HepG2 (cell line): ENCODE measurements at regions not wholly inside any gene's neighbourhood (a gene's known extent, or its start where the extent isn't known, plus 50 kb on each side); places are given as distances from the start of the nearest gene placed in this dataset.

Experiments used
- ATAC-seq: fragments of 200-7000 bp; cut with Tn5 transposase; 3 replicates; pipeline ENCODE4 v1.9.1; 2020; ENCODE audit warnings: mild to moderate bottlenecking, moderate library complexity
- BruUV-seq: library from RNA; stranded (reverse); fragments of 400-500 nt; replicated peaks from 2 replicates; lab custom pipeline; 2021; lab: Mats Ljungman, UMichigan
- CTCF ChIA-PET: fragments of 300-600 bp; formaldehyde crosslinking; extraction: SDS; loops from one replicate; lab custom pipeline; 2021; ENCODE audit warnings: low total read pairs, inconsistent platforms, low intra/inter-chr PET ratio; lab: Yijun Ruan, JAX
- POLR2A ChIA-PET: fragments of 350-600 bp; sonication (Branson Sonifier 250); formaldehyde crosslinking; loops from one replicate; lab custom pipeline; 2020; ENCODE audit warnings: antibody characterized with exemption, inconsistent platforms; lab: Yijun Ruan, JAX
- DNase-seq: peaks from one replicate; pipeline ENCODE4 v3.0.0-alpha.2; 2015; ENCODE audit warnings: low spot score
- FAIRE-seq: peaks from 3 replicates; lab custom pipeline; 2011; peaks lifted over from hg19 to GRCh38; lab: Jason Lieb, UNC
- H2AFZ ChIP-seq: one replicate; pipeline ENCODE4 v1.6.1; 2011; ENCODE audit warnings: low read length, inconsistent platforms
- H3K27ac ChIP-seq: fragments of 300-600 bp; 3 replicates; pipeline ENCODE4 v1.8.0; 2011; ENCODE audit warnings: mixed run types, mild to moderate bottlenecking, mixed read lengths, low read length, inconsistent platforms; ENCODE audit not compliant: insufficient read depth; ENCODE audit errors: extremely low read length
- H3K27me3 ChIP-seq, 2 experiments: fragments of 200-600 bp in 1 of 2; 2 replicates in 1 of 2; 3 replicates in 1 of 2; pipeline versions ENCODE4 v1.6.0 to v1.8.0; 2011; ENCODE audit warnings: low read length in 2 of 2, mild to moderate bottlenecking in 2 of 2, moderate library complexity in 2 of 2, inconsistent platforms in 1 of 2; ENCODE audit not compliant: insufficient read depth in 2 of 2, control insufficient read depth in 1 of 2
- H3K36me3 ChIP-seq, 2 experiments: fragments of 200-600 bp in 1 of 2; replicated peaks in 1 of 2; 2 replicates in 1 of 2; 3 replicates in 1 of 2; pipeline versions ENCODE4 v1.5.1 to v1.8.0; 2011; ENCODE audit warnings: low read length in 2 of 2, inconsistent platforms in 1 of 2; ENCODE audit not compliant: insufficient read depth in 2 of 2, control insufficient read depth in 1 of 2
- H3K4me1 ChIP-seq: 2 replicates; pipeline ENCODE4 v1.5.1; 2012; ENCODE audit warnings: low read length, inconsistent platforms; ENCODE audit not compliant: insufficient read depth
- H3K4me2 ChIP-seq: 2 replicates; pipeline ENCODE4 v1.6.0; 2011; ENCODE audit warnings: low read depth, low read length, inconsistent platforms
- H3K4me3 ChIP-seq, 3 experiments: fragments of 200-600 bp in 1 of 3; sonication (generic), shearing (Covaris generic) in 1 of 3; replicated peaks in 1 of 3; 2 replicates each; pipeline ENCODE4 v1.5.1; 2011 to 2016; ENCODE audit warnings: low read length in 3 of 3, inconsistent platforms in 2 of 3, low read depth in 2 of 3, mild to moderate bottlenecking in 2 of 3, control low read depth in 1 of 3, mixed read lengths in 1 of 3; ENCODE audit not compliant: insufficient read depth in 1 of 3
- H3K79me2 ChIP-seq: one replicate; pipeline ENCODE4 v1.6.1; 2011; ENCODE audit warnings: low read length, inconsistent platforms; ENCODE audit not compliant: insufficient read depth
- H3K9ac ChIP-seq: 2 replicates; pipeline ENCODE4 v1.6.0; 2011; ENCODE audit warnings: mild to moderate bottlenecking, low read depth, low read length, inconsistent platforms; ENCODE audit not compliant: insufficient read depth
- H3K9me3 ChIP-seq: 2 replicates; pipeline ENCODE4 v1.5.1; 2012; ENCODE audit warnings: mild to moderate bottlenecking, low read length
- H4K20me1 ChIP-seq: 2 replicates; pipeline ENCODE4 v1.6.0; 2011; ENCODE audit warnings: inconsistent platforms, mild to moderate bottlenecking, low read length, moderate library complexity; ENCODE audit not compliant: insufficient read depth
- ARHGAP35 ChIP-seq: sonication (generic); formaldehyde crosslinking; IDR thresholded peaks from 2 replicates; pipeline ENCODE4 v1.9.0; 2022; ENCODE audit warnings: mild to moderate bottlenecking, inconsistent platforms, moderate library complexity, missing genetic modification reagents, borderline replicate concordance
- CENPT ChIP-seq: sonication (generic); formaldehyde crosslinking; IDR thresholded peaks from 2 replicates; pipeline ENCODE4 v1.8.0; 2022; ENCODE audit warnings: low read depth, mild to moderate bottlenecking, moderate library complexity, missing genetic modification reagents
- MED1 ChIP-seq: sonication (generic); formaldehyde crosslinking; IDR thresholded peaks from 2 replicates; pipeline ENCODE4 v1.4.0; 2020; ENCODE audit warnings: missing genetic modification reagents
- PITX1 ChIP-seq: sonication (generic); formaldehyde crosslinking; IDR thresholded peaks from 2 replicates; pipeline ENCODE4 v1.5.1; 2020; ENCODE audit warnings: mild to moderate bottlenecking, missing genetic modification reagents
- SMAD1 ChIP-seq: sonication (generic); formaldehyde crosslinking; IDR thresholded peaks from 2 replicates; pipeline ENCODE4 v1.4.0; 2020; ENCODE audit warnings: missing genetic modification reagents, low read depth, mild to moderate bottlenecking, borderline replicate concordance
- ZFAT ChIP-seq: sonication (generic); formaldehyde crosslinking; conservative IDR thresholded peaks from 2 replicates; pipeline ENCODE4 v1.8.1; 2023; ENCODE audit warnings: missing genetic modification reagents, inconsistent platforms
- ZFP36L1 ChIP-seq: sonication (generic); formaldehyde crosslinking; IDR thresholded peaks from 2 replicates; pipeline ENCODE4 v1.8.0; 2022; ENCODE audit warnings: mild to moderate bottlenecking, missing genetic modification reagents, moderate library complexity
- ZNF660 ChIP-seq: sonication (generic); formaldehyde crosslinking; IDR thresholded peaks from 2 replicates; pipeline ENCODE4 v1.5.1; 2020; ENCODE audit warnings: mild to moderate bottlenecking, low read depth, missing genetic modification reagents, borderline replicate concordance
- ZNF841 ChIP-seq: sonication (generic); formaldehyde crosslinking; IDR thresholded peaks from 2 replicates; pipeline ENCODE4 v1.8.1; 2023; ENCODE audit warnings: missing genetic modification reagents, borderline replicate concordance
- WGBS: methylation state at CpG from one replicate; pipeline ENCODE4 v1.1.6; 2017; ENCODE audit warnings: low lambda C conversion rate; 5-methylcytosine and 5-hydroxymethylcytosine counted together
- in situ Hi-C: cut with HindIII; loops from 2 replicates; pipeline ENCODE4 v1.10.0; 2017; ENCODE audit warnings: low pct_unique_long_range_greater_than_20kb; ENCODE audit not compliant: extremely low pct_ligation_motif_present
- intact Hi-C: fragments of 100-400 bp; cut with micrococcal nuclease; formaldehyde crosslinking; loops from one replicate; pipeline ENCODE4 v1.10.0; 2022; ENCODE audit not compliant: unreplicated experiment
- TF ChIP-seq, protein P1 (sequence below): IDR thresholded peaks from 2 replicates; pipeline ENCODE4 v1.6.1; 2018; ENCODE audit warnings: missing genetic modification reagents
- TF ChIP-seq, protein P2 (sequence below): sonication (generic); formaldehyde crosslinking; IDR thresholded peaks from 2 replicates; pipeline ENCODE4 v1.4.0; 2020; ENCODE audit warnings: missing genetic modification reagents, mild to moderate bottlenecking, borderline replicate concordance

DNA sequence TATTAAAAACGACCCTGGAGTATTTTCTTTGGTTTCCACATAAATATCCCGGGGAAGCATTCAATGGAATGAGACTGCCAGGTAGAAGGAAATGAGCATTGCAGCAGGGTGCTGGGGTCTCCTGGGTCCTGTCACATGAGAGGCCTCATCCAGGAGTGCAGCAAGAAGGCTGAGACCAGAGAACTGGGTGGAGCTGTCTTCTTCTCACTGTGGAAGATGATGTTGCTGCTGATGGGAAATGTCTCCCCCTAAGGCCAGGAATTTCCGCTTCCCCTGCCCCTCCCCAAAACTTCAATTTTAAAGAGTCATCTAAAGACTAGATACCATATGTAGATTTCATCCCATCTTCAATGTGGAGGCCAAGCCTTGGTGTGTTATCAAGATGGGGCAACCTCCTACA, 95.2 kb upstream of the SIX2 start:
- H3K9ac ChIP-seq, result no peak overlapping the region
- BruUV-seq, result no TSS peak
- FAIRE-seq, result no peak

DNA sequence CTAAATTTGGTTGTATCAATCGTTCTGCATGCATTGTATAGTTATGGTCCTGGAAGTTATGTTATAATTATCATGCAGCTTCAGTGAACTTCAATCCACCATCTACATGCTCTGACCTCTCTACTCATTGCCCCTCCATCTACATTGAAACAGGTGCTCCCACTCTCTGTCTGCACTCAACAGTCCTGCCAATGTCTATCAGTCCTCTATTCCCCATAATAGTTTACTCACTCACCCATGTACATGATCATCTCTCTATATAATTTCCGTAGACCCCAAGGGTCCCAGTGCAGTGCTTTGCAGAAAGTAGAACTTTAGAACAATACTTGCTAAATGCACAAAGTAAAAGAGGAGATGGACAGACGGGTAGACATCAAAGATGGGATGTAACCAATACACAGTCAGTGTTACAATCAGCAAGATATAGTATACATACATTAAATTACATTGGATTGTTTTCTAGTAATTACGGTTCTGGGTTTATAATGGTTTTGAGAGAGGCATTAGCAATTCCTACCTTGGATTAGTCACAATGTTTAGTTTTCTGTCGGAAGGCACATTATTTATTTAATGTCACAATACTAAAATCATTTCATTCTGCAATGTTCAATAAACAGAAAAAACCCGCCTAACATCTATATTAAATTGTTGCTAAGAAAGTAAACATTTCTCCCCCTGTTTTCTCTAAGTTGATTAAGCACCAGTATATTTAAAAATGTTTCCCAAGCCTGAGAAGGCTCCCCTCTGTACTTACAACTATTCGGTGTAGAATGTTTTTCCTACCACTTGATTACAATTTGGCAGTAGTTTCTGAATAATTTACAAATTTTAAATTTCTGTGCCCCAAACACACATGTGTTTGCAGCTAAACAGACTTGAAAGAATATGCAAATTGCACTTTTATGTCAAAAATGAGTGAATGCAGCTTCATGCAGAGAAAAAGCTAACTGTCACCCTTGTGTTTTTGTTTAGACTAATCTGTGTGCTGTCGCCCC, 94.4 kb upstream of the SIX2 start:
- Histone ChIP-seq H3K4me3 (no peak overlapping the region), H3K36me3 (no peaks in the 10 kb centered on the region), H3K27ac (no peak overlapping the region), H4K20me1 (no peaks in the 10 kb centered on the region), H3K79me2 (no peaks in the 10 kb centered on the region), H3K4me2 (no peak overlapping the region), H3K9me3 (no peaks in the 10 kb centered on the region), H3K27me3 (peaks cover 0 to 2% of the 10 kb centered on the region in 2 experiments; a peak in 1 of 5 replicates), H3K4me1 (no peaks in the 10 kb centered on the region), H3K9ac (no peak overlapping the region), H2AFZ (no peak overlapping the region)
- intact Hi-C loops (no loop called here), in situ Hi-C loops (no loop called here)
- WGBS, result 45% methylated on average over 8 of the region's 8 CpGs
- no TSS peak for BruUV-seq
- TF ChIP-seq ZNF841 (CRISPR knock-in tag) (no peak), MED1 (no peak), SMAD1 (CRISPR knock-in tag) (no peak), ARHGAP35 (no peak), ZFAT (no peak), ZFP36L1 (no peak), PITX1 (CRISPR knock-in tag) (no peak), ZNF660 (CRISPR knock-in tag) (no peak)
- TF ChIP-seq, protein P1, sequence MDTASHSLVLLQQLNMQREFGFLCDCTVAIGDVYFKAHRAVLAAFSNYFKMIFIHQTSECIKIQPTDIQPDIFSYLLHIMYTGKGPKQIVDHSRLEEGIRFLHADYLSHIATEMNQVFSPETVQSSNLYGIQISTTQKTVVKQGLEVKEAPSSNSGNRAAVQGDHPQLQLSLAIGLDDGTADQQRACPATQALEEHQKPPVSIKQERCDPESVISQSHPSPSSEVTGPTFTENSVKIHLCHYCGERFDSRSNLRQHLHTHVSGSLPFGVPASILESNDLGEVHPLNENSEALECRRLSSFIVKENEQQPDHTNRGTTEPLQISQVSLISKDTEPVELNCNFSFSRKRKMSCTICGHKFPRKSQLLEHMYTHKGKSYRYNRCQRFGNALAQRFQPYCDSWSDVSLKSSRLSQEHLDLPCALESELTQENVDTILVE (CRISPR knock-in tag), result no peak
- TF ChIP-seq, protein P2, sequence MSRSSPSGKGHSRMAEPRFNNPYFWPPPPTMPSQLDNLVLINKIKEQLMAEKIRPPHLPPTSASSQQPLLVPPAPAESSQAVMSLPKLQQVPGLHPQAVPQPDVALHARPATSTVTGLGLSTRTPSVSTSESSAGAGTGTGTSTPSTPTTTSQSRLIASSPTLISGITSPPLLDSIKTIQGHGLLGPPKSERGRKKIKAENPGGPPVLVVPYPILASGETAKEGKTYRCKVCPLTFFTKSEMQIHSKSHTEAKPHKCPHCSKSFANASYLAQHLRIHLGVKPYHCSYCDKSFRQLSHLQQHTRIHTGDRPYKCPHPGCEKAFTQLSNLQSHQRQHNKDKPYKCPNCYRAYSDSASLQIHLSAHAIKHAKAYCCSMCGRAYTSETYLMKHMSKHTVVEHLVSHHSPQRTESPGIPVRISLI (CRISPR knock-in tag), result no peak
- ATAC-seq (no peak), FAIRE-seq (no peak), DNase-seq (no peak)
- CTCF ChIA-PET, result no interaction called here
- POLR2A ChIA-PET, result no interaction called here

More for the DNA sequence above, 95.2 kb upstream of the SIX2 start:
- DNase-seq (no peak), ATAC-seq (no peak)
- 40% methylated on average over 3 of the region's 3 CpGs for WGBS
- POLR2A ChIA-PET, result no interaction called here
- CTCF ChIA-PET, result no interaction called here
- Histone ChIP-seq H3K9me3 (no peaks in the 10 kb centered on the region), H3K79me2 (no peaks in the 10 kb centered on the region), H3K4me3 (no peak overlapping the region), H3K27me3 (peaks cover 0 to 3% of the 10 kb centered on the region in 2 experiments; a peak in 1 of 5 replicates), H4K20me1 (no peaks in the 10 kb centered on the region), H3K4me2 (no peak overlapping the region), H3K36me3 (no peaks in the 10 kb centered on the region), H3K27ac (no peak overlapping the region), H2AFZ (no peak overlapping the region), H3K4me1 (no peaks in the 10 kb centered on the region)
- in situ Hi-C loops, result no loop called here
- intact Hi-C loops, result no loop called here
- no peak for TF ChIP-seq CENPT (CRISPR knock-in tag)
